HG02763 (cell line): ENCODE measurements at regions not wholly inside any gene's neighbourhood (a gene's known extent, or its start where the extent isn't known, plus 50 kb on each side); places are given as distances from the start of the nearest gene placed in this dataset.
"Not testable (repeated sequence)": the region's sequence is repeated elsewhere in the genome, so short reads cannot be mapped to it uniquely, and the experiment has no call there.

Experiments
- ATAC-seq: cut with Tn5 transposase; IDR thresholded peaks from one replicate; pipeline ENCODE4 v1.9.1; 2021; ENCODE audit warnings: mild to moderate bottlenecking, moderate library complexity; ENCODE audit not compliant: unreplicated experiment

DNA sequence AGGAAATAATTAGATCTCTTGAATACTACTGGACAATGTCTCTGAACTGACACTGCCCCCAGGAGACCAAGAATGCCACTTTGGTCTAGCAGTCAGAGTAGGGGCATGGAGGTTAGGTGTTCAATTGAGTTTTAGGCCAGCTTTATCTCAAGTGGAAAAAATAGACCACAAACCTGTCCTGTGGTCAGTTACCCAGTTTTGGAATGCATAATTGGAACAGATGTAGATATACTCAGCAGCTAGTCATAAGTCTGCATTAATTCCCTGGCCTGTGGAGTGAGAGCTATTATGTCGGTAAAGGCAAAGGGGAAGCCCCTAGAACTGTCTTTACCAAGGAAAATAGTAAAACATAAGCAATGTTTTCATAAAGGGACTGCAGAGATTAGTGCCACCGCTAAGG lies 587.7 kb downstream of the GLUD2 start:
- no peak for ATAC-seq

DNA sequence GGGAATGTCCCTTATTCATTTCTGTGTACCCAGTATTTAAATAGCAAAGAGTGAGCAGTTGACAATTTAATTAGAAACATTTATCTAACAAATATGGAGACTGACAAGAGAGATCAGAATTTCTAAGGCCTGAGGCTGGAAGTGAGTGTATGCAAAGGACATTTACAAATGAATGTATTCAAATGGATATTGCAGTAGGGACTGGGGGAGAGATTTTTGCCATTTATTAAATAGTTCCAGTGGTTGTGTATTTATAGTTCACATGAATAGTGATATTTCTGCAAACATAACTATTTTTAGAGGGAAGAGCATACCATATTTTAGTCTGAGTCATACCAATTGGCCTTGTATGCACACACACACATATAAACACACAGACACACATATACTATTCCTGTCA lies 592.4 kb downstream of the GLUD2 start:
- no peak for ATAC-seq

DNA sequence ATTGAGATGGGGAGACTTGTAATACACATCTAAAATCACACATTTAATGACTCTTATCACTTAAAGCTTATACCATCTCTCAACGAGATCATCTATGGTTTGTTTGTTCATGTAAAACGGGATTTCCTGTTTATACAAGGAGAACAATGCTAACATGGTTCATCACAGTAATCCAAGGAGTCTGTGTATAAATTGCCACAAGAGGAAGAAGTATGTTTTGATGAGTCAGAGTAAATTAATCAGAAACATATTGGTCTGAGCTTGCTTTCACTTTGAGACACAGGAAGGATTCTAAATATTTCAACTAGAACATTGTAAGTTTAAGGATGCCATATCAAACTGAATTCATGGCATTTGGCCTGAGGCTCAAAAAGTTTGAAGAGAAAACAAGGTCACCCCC lies 594.1 kb downstream of the GLUD2 start:
- ATAC-seq = no peak

DNA sequence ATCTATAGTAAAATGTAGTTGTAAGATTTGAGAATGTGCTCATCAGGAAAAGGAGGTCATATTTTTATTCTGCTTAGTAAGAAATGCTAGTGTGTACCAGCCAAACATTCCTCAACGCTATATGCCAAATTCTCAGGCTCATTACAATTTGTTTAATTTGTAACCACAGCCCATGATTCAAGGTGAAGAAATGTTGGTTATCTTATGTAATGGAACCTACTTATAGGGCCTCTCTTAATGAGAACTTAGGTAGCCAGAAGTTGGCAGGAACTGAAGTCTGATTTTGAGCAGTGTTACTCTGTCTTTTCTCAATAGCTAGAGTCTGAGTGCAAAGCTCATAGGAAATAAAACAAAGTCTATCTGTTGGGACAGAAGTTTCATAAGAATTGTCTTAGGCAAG lies 595.0 kb downstream of the GLUD2 start:
- ATAC-seq = no peak

DNA sequence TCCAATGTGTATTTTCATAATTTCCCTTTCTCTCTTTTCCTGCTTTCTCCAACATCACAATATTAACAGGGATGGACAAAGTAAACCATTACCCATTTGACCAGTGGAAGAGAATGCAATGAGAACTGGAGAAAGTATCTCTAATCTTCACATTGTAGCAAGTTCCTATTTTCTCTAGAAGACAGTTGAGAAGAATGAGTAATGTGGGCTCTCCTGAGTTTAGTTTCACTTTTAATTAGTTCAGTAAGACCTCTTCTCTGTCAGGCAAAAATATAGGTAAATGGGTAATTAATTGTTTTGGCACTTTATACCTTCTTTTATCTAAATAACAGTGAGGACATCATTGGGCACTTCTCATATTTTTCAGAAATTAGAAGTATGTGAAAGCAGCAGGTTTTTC lies 602.0 kb downstream of the GLUD2 start:
- ATAC-seq = no peak

DNA sequence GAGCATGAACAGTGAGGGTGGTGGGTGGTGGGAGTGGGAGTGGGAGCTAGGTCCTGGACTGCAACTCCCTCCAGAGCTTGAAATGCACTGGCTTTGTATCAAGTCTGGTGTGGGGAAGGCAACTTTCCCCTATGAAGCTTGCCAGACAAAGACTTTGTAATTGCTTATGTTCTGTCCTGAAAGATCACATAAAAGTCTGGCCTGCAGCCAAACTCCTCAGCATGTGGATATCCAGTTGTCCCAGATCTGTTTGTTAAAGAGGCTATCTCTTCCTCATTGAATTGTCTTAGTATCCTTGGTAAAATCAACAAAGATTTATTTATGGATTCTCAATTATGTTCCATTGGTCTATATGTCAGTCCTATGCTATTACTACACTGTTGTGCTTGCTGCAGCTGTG lies 607.9 kb downstream of the GLUD2 start:
- ATAC-seq = no peak

DNA sequence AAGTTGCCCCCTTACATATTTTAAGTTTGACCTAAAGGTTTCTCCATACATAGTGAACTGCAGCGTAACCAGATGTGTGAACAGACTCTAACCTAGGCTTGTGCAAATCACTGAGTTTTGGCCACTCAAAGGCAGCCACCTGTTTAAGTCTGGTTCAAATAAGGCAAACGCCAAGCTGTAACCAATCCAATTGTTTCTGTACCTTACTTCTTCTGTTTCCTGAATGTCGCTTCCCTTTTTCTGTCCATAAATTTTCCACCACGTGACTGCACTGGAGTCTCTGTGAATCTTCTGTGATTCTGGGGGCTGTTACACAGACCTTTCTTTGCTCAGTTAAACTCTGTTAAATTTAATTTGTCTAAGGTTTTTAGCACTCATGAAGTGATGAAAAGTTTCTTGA lies 618.8 kb downstream of the GLUD2 start:
- ATAC-seq = no peak

DNA sequence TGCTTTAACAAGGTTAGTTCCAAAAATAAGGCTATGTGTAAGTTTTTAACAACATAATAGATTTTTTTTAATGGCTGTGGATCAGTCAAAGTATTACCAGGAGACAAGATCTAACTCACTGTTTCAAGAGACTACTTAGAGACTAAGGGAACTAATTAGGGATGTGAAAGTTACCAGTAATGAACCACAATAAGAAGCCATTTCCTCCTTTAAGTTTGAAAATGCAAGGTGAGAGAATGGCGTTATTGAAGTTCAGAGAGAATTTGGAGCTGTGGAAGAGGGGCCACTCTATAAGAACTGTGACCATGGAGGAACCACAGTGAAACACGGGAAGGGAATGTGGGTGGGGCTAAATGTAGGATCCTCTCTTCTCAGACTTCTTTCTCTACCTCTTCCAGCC lies 624.2 kb downstream of the GLUD2 start:
- ATAC-seq = no peak

DNA sequence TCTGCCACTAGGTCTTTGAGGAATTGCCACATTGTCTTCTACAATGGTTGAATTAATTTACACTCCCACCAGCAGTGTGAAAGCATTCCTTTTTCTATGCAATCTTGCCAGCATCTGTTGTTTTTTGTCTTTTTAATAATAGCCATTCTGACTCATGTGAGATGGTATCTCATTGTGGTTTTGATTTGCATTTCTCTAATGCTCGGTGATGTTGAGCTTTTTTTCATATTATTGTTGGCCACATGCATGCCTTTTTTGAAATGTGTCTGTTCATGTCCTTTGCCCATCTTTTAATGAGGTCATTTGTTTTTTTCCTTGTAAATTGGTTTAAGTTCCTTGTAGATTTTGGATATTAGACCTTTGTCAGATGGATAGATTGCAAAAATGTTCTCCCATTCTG lies 661.8 kb downstream of the GLUD2 start:
- ATAC-seq = not testable (repeated sequence)

DNA sequence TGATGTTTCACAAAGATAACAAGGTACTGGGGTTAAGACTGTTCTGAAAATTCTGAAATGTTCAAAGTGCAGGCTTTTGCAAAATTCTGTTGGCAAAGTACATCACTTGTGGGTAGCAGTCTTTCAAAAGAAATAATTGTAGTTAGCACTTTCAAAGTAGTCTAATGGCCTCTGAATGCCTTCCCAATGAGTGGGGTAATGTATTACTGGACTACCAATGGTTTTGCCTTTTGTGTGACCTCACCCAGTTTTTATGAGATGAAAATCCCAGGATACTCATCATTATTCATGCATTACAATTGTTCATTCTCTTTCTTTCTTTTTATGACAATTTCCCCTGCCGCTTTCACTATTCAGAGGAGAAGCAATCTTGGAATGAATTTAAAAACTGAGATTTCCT lies 686.1 kb downstream of the GLUD2 start:
- ATAC-seq = no peak

DNA sequence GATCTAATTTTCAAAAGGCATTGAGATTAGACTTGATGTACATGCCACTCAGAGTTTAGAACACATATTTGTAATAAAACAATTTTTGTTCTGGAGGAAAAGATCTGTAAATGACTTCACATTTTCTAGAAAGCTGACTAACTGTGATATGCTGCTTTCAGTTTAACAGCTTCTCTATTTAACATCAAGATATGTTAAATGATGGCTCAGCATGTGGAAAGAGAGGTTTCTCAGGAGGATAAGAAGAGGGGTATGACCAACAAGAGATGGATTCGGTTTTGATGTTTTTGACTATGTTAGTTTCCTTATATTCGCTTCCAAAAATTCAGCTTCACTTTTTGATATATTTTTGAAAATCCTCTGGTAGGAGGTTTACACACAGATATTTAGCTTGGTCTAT lies 698.7 kb downstream of the GLUD2 start:
- no peak for ATAC-seq

DNA sequence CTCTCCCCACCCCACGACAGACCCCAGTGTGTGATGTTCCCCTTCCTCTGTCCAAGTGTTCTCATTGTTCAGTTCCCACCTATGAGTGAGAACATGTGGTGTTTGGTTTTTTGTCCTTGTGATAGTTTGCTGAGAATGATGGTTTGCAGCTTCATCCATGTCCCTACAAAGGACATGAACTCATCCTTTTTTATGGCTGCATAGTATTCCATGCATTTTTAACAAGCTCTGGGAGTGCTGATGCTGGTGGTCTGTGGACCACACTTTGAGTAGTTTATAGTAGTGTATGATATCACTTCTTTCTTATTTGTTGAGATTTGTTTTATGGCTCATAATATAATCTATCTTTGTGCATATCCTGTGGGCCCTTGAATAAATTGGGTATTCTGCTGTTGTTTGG lies 706.2 kb downstream of the GLUD2 start:
- ATAC-seq = not testable (repeated sequence)

DNA sequence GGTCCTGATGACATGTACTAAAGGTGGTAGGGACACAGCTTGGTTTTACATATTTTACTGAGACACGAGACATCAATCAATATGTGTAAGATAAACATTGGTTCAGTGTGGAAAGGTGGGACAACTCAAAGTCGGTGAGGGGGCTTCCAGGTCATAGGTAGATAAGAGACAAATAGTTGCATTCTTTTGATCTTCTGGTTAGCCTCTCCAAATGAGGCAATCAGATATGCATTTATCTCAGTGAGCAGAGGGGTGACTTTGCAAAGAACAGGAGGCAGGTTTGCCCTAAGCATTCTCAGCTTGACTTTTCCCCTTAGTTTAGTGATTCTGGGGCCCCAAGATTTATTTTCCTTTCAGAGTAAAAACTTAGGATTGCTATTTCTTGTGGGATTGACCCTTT lies 706.9 kb downstream of the GLUD2 start:
- ATAC-seq = no peak

DNA sequence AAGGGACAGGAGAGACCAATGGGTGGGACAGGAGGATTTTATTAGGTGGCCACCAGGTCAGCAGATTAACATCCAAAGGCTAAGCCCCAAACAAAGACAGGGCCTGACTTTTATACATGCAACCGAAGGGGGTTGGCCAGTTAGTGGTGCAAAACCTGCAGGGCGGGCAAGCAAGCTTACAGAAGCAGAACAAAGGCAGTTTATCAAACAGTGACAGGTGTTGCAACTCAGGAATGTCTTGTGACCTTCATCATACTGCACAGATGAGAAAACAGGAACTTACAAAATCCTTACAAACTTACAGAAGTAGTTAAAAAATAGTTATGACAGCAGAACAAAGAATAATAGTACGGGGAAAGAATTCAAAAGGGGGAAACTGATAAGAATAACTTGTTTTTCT lies 708.1 kb downstream of the GLUD2 start:
- no peak for ATAC-seq

DNA sequence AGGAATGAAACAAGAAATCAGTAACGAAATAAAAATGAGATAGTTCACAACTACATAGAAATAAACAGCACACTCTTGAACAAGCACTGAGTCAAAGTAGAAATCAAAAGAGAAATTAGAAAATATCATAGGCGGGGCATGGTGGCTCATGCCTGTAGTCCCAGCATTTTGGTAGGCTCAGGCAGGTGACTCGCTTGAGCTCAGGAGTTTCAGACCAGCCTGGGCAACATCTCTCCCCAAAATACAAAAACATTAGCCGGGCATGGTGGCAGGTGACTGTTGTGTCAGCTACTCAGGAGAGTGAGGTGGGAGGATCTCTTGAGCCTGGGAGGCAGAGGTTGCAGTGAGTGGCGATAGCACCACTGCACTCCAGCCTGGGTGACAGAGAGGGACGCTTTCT lies 714.4 kb downstream of the GLUD2 start:
- ATAC-seq = no peak

DNA sequence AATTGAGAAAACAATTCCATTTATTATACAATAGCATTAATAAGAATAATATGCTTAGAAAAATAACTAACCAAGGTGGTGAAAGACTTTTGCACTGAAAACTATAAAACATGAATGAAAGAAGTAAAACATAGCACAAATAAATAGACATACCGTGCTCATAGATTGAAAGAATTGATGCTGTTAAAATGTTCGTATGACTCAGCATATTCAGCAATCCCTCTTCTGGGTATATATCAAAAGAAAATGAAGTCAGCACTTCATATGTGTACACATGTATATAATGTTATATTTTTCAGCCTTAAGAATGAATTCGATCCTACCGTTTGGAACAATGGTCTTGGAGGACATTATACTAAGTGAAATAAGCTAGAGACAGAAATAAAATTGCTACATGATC lies 716.3 kb downstream of the GLUD2 start:
- ATAC-seq = no peak

DNA sequence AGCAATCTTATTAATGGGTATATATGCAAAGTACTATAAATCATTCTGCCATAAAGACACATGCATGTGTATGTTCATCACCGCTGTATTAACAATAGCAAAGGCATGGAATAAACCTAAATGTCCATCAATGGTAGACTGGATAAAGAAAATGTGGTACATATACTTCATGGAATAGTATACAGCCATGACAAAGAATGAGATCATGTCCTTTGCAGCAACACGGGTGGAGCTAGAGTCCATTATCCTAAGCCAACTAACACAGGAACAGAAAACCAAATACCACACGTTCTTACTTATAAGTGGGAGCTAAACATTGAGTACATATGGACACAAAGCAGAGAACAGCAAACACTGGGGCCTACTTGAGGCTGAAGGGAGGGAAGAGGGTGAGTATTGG lies 720.8 kb downstream of the GLUD2 start:
- not testable (repeated sequence) for ATAC-seq

DNA sequence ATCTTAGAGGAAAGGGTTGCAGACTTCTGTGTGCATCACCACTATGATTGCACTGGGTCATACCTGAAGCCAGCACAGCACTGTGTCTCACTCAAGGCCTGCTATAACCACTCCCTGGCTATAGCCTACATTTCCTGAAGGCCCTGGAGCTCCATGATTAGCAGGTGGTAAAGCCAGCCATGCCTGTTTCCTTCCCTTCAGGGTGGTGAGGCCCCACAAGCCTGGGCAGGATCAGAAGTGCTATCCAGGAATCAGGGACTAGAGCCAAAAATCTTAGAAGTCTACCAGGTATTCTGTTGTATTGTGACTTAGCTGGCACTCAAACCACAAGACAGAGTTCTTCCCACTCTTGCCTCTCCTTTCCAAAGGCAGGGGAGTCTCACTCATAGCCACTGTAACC lies 734.6 kb downstream of the GLUD2 start:
- no peak for ATAC-seq

DNA sequence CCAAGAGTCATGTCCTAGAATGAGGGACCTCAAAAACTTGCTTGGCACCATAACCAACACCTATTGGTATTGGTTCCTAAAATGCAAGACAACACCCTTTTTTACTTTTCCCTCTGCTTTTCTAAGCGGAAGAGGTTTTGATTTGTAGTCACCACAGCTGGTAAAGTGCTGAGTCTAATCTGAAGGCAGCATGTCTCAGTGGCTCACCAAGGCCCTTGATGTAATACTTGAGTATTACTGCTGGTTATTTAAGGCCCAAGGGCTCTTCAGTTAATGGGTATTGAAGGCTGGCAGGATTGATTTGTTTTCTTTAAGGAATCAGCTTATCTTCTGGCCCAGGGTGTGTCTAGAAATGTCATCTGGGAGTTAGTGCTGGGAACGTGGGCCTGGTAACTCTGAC lies 735.1 kb downstream of the GLUD2 start:
- no peak for ATAC-seq

DNA sequence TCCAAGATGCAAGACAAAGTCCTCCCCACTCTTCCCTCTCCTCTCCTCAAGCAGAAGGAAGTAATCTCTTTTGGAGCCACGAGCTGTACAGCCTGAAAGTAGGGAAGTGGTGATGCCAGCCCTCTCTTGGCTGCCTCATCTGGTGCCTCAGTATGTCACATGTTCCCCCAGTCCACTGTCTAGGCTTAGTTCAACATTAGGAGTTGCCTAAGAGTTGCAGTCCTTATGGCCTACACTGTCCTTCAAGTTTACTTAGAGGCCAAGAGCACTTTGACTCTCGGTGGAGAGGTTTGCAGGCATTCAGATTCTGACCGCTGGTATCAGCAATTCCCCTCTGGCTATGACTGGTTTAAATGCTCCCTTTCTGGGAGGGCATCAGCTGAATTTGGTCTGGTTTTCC lies 735.6 kb downstream of the GLUD2 start:
- no peak for ATAC-seq

DNA sequence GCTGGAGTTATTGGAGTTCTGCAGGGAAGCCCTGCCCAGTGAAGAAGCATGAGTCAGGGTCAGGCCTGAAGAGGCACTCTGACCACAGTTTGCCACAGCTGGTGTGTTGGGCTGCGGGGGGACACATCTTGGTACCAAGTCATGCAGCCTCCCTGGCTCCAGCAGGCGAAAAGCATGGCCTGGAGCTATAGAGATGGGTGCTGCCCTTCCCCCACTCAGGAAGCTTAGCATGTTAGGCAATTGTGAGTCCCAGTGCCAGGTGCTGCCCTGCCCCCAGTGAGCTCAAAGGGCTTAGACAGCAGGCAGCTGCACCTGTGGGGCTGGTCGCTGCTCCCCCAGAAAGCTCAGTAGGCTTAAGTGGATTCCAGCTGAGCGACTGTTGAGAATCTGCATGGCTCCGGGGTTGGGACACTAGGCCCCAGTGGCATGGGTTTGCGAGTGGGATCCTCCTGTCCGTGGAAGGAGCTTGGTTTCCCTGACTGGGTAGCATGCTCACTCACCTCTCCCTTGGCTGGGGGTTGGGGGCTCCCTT lies 755.5 kb downstream of the GLUD2 start:
- no peak for ATAC-seq

DNA sequence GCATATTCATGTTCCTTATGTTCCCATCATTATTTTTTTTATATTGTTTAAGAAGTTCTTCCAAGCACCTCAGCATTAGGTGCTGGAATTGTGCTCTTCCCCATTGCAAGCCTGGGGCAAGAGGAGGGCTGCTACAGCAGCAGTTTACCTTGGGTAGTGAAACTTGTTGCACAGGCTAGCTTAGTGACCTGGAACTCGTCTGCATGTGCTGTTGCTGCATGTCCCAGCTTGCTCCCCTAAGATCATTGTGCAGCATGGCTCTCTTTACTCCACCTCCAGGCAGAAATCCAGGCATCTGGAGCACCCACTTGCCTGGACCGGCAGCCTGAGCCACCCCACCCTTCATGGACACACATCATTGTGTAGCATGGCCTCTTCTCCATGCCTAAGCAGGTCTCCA lies 776.0 kb downstream of the GLUD2 start:
- no peak for ATAC-seq

DNA sequence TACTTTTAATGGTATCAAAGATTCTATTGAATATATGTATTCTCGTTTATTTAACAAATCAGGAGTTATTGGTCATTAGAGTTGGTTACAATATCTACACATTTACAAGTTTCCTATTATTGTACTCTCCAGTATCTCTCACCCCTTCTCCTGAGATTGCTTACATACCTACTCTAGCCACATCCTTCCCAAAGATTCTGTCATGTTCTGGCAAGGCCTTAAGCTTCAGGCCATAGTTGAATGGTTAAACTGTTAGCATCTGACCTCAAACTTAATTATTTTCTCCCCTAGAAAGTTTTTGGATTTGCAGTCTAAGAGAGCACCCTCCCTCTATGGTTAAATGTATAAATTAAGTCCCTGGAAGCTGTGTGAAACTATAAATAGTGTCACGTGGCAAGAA lies 784.2 kb downstream of the GLUD2 start:
- no peak for ATAC-seq

DNA sequence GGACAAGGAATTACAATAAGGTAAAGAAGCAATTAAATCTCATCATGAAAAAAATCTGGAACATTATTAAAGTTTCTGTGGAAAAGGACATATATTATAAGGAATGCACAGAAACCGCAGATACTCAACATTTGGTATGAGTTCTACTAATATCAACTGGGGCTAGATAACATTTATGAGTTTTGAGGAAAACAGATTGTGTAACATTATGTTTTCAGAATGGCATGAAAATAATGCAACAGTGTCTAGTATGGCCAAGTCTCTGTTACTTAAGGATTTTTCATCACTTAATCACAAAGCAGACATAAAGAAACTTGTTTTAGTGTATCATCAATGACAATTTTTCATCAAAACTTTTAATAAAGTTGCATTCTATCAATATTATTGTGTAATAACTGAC lies 785.0 kb downstream of the GLUD2 start:
- no peak for ATAC-seq
